HG03342 (cell line): ENCODE measurements at regions not wholly inside any gene's neighbourhood (a gene's known extent, or its start where the extent isn't known, plus 50 kb on each side); places are given as distances from the start of the nearest gene placed in this dataset.
A peak's percentile ranks its signal among the peaks of the same experiment; 100 is the strongest.

Source experiments
- ATAC-seq: cut with Tn5 transposase; IDR thresholded peaks from one replicate; pipeline ENCODE4 v1.9.1; 2021; ENCODE audit warnings: mild to moderate bottlenecking, moderate library complexity; ENCODE audit not compliant: unreplicated experiment

- no peak for ATAC-seq
Measured at GRCh38 chr21:35223480-35224156, 174.5 kb upstream of the RUNX1 start.

GRCh38 chr21:35222541-35222941 is 173.4 kb upstream of the RUNX1 start:
- ATAC-seq = peak; percentile 40

- no peak for ATAC-seq
Measured at GRCh38 chr21:35222021-35222420, 172.9 kb upstream of the RUNX1 start.

GRCh38 chr21:35220301-35220700 is 171.2 kb upstream of the RUNX1 start:
- no peak for ATAC-seq

GRCh38 chr21:35219719-35220118 is 170.6 kb upstream of the RUNX1 start:
- no peak for ATAC-seq

GRCh38 chr21:35219291-35219690 is 170.2 kb upstream of the RUNX1 start:
- ATAC-seq = no peak

GRCh38 chr21:35217504-35218060 is 168.5 kb upstream of the RUNX1 start:
- no peak for ATAC-seq

- ATAC-seq = no peak
Measured at GRCh38 chr21:35216996-35217395, 167.9 kb upstream of the RUNX1 start.

- ATAC-seq = no peak
Measured at GRCh38 chr21:35215870-35216269, 166.8 kb upstream of the RUNX1 start.

- ATAC-seq = no peak
Measured at GRCh38 chr21:35212393-35213127, 163.5 kb upstream of the RUNX1 start.

GRCh38 chr21:35211782-35212181 is 162.7 kb upstream of the RUNX1 start:
- no peak for ATAC-seq

GRCh38 chr21:35210093-35210492 is 161.0 kb upstream of the RUNX1 start:
- no peak for ATAC-seq

- no peak for ATAC-seq
Measured at GRCh38 chr21:35208810-35209517, 159.9 kb upstream of the RUNX1 start.

GRCh38 chr21:35208104-35208503 is 159.0 kb upstream of the RUNX1 start:
- ATAC-seq = no peak

- no peak for ATAC-seq
Measured at GRCh38 chr21:35207322-35207721, 158.2 kb upstream of the RUNX1 start.

GRCh38 chr21:35206141-35207125 is 157.3 kb upstream of the RUNX1 start:
- no peak for ATAC-seq

GRCh38 chr21:35204850-35205541 is 155.9 kb upstream of the RUNX1 start:
- ATAC-seq = no peak

- no peak for ATAC-seq
Measured at GRCh38 chr21:35204125-35204524, 155.0 kb upstream of the RUNX1 start.

- no peak for ATAC-seq
Measured at GRCh38 chr21:35203093-35203977, 154.2 kb upstream of the RUNX1 start.
